Muscle of arm (tissue), 1 donor: ENCODE measurements at regions not wholly inside any gene's neighbourhood (a gene's known extent, or its start where the extent isn't known, plus 50 kb on each side); places are given as distances from the start of the nearest gene placed in this dataset.

Source experiments
- DNase-seq: peaks from one replicate; pipeline ENCODE4 v3.0.0-alpha.2; 2013

DNA sequence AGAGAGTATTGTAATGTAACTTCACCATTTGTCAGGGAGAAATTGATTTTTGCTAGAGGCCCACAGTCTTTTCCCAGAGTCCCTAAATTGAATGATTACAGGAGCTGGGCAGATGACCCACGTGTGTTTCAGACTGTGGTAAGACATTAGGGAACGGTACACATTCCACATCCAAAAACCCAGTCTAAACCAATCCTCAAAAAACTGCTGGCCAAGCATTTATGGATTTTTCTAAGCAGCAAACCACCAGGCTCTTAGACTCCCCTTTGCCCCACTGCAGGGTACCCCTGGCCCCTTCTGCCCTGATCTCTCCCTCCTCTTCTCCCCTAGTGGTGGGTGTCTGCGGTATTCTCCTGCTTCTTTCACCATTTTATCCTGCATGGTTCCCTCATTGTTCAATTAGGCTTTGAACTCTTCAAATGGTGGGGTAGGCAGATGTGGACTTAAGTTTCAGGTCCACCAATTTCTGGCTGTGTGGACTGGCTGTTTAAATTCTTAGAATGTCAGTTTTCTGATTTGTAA, 135.5 kb upstream of the SORCS3 start:
- DNase-seq, result no peak

- DNase-seq, result peak; percentile 2
Observed at GRCh38 chr10:104509981-104510380, 131.1 kb upstream of the SORCS3 start.

DNA sequence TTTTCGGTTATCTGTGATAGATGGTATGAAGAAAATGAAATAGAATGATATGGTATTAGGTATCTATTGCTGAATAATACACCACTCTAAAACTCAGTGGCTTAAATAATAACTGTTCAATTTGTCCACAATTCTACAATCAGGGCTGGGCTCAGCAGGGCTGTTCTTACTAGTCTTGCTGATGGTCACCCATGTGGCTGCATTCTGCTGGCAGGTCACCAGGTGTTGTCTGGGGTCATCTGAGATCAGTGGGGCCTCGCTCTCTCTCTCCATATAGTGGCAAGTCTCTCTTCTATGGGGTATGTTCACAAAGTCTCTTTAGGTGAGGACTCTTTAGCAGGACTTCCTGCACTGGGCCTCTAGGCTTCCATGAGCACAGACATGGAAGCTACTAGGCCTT, 130.4 kb upstream of the SORCS3 start:
- no peak for DNase-seq

- no peak for DNase-seq
Observed at GRCh38 chr10:104512800-104513199, 128.3 kb upstream of the SORCS3 start.

DNA sequence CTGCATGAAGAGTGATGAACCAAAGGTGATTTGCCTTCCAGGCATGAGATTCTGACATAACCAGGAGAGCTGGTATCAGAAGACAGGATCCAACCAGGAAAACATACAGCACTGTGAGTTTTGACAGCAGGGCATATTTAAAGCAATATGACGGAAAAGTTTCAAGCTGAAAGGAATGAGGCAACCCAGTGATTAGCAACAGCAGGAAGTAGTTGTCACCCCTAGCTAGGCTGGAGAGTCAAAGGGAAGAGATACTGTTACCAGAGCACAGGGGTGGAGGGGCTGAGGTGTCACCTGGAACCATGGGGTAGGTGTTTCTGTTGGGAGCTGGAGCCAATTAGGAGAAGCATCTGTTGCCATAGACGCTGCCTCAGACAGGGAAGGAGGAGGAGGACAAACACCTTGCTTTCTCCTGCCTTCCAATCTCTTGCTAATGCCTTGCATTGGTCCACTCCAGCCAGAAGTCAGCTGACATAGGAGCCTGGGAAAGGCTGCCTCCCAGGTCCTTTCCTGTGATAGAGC, 125.4 kb upstream of the SORCS3 start:
- DNase-seq, result no peak

DNA sequence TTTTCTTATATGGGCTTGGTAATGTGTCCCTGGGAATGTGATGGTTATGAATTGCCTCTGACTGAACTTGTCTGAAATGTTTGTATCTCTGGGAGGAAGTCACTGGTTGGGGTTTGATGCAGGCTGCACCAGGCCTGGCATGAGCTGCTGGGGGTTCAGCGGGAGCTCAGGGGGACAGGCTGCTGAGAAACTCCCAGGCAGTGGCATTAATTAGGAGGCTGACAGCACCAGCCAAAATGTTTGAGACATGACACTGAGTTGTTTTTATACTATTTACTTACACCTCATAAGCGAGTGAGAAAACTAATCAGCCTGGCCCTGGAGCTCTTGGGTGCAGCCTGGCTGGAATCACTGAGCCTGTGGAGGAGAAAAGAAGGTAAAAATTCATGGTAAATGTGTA, 124.1 kb upstream of the SORCS3 start:
- no peak for DNase-seq

DNA sequence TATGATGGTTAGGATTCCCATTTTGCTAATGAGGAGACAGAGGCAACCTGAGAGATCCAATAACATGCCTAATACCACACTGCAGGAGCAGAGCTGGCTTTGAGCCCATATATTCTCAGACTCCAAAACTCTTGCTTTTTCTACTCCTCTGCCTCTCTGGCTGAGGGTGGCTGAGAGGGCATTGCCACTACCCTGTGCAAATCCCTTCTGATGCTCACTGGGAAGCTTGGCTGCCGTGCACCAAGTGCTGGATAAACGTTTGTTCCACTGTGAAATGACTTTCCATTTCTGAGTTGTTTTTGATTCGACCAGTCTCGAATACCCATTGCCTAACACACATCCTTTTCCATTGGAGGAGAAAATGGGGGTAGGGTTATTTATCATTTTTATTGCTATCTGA, 123.1 kb upstream of the SORCS3 start:
- no peak for DNase-seq

- DNase-seq, result no peak
Observed at GRCh38 chr10:104518891-104519290, 122.2 kb upstream of the SORCS3 start.

GRCh38 chr10:104520653-104521052, 120.4 kb upstream of the SORCS3 start:
- no peak for DNase-seq

- no peak for DNase-seq
Observed at GRCh38 chr10:104521901-104522694, 119.0 kb upstream of the SORCS3 start.

DNA sequence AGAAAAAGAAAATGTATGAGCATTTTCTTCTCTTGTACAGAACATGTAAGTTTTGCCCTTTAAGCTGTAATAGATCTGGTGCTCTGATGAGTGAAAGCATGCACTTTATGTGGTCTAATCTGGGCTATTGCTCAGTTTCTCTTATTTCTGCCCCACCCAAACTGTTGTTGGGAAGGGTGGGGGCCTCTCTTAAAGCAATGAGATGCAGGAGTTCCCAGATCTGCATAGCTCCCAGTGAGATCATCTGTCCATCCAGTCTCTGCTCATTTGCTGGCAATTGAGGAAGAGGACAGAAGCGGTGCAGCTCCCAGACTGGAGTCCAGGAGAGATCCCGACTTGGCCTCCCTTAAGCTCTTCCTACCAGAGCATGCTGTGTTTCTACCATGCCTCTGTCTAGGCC, 114.9 kb upstream of the SORCS3 start:
- no peak for DNase-seq

- DNase-seq, result no peak
Observed at GRCh38 chr10:104527013-104527412, 114.1 kb upstream of the SORCS3 start.

DNA sequence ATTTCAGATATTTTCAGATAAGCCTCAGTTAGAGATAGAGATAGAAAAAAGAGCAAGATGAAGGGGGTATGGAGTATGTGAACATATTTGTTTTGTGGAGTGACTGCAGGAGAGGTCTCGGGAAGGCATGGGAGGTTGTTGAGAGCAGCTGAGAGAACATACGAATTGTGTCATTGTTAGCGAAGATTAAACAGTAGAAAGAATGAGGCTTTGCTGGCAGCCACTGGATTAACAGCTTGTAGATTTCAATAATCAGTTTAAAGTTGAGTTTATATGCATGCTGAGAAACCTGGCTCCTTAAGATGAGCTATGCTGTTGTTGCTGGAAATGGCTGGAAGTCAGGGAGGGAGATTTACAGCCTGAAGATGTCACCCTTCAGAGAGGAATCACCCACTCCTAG, 100.9 kb upstream of the SORCS3 start:
- DNase-seq, result no peak

- no peak for DNase-seq
Observed at GRCh38 chr10:104541820-104542219, 99.3 kb upstream of the SORCS3 start.

DNA sequence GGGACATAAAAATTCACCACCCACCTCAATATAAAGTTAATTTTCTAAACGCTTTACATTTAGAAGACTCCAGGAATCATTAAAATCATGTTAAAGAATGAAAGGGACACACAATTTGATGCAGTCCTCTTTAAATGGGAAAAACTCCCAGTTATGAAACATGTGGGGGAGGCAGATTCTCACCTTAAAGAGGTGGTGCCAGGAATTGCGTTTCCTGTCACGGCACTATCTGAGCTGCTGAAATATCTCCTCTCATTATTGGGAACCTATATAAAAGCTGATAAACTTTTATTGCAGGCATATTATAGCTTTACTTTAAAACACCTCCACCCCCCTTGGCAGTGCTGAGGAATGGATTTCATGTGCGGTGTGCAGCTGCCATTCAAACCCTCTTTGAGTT, 94.8 kb upstream of the SORCS3 start:
- no peak for DNase-seq

DNA sequence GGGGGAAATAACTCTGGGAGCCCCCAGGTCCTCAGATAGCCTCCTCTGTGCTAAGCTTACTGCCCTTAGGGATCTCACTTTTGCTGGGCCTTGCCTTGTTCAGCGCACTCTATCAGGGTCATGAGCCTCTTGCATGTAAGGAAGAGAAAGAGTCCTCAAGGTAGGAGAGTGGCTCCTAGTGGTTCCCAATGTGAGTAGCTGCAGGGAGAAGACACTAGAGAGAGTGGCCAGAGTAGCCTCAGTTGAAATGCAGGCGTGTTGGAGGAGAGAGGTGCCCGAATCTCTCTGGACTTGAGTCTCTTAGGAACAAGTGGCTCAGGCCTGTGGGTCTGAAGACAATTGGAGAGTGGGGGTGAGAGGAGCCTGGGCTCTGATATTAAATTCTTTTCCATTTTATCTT, 94.3 kb upstream of the SORCS3 start:
- DNase-seq, result no peak

DNA sequence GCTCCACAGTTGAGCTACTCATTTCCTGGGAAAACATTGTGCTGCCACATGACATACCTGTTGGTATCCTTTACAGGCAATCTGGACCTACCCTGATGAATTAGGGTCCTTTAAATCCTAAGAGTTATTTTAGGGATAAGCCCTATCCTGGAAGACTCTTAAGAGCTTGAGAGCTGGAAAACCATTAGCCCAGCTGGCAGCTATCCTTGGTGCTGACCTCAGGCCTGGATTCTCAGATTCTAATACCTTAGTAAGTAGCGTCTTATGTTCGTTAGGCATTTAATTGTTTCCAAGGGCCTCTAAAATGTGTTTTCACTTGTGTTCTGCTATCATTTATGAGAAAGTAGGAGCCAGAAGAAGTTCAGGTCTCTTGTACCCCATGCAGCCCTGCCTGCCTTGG, 93.0 kb upstream of the SORCS3 start:
- DNase-seq, result peak; percentile 6

GRCh38 chr10:104556831-104557230, 84.3 kb upstream of the SORCS3 start:
- no peak for DNase-seq

DNA sequence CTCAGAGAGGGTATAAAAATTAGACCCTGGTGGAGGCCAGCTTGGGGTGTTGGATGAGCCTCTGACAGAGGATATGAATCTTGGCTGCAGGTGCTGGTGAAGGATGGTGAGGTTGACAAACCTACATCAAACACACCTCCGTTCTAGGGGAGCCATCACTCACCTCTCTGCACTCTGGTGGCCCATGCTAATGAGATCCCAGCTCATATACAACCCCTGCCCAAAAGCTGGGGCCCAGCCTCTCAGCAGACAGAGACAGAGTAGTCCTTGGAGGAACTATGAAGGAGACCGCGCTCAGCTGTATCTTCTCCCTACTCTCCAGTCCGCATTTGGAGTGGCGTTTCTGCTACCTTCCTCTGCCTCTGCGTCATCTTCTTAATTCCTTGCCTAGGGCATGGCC, 83.1 kb upstream of the SORCS3 start:
- DNase-seq, result no peak

DNA sequence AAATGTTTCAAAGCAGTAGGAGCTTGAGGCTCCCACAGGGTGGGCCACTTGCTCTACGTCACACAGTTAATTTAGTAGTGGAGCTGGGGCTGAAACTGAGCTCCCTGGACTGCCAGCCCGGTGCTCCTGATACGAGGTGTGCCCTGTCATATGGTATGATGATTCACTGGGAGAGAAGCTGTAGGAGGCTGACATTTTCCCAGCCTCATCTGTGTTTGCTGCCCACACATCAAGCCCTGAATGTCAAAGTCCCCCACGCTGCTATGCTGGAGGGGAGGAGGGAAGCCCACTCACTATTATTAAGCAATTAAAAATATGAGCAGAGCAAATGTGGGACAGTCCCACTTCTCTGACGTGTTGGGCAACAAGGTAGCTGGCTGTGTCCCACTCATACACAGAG, 81.2 kb upstream of the SORCS3 start:
- DNase-seq, result no peak

DNA sequence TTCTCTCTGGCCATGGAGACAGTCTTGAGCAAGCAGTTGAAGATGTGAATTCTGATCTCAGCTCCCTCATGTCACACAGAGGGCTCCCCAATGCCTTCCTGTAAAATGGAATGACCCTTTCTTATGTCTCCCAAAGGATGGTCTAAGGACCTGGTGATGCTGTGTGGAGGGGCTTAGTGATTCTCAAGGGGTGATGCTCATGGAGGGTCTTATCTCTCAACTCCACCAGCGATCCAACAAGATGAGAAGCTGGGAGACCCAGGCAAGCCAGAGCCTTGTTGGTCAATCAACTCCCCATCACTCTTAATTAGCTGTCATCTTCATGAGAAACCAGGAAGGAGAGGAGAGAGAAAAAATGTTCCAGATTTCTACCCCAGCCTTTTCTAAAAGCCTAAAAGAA, 78.0 kb upstream of the SORCS3 start:
- DNase-seq, result no peak

DNA sequence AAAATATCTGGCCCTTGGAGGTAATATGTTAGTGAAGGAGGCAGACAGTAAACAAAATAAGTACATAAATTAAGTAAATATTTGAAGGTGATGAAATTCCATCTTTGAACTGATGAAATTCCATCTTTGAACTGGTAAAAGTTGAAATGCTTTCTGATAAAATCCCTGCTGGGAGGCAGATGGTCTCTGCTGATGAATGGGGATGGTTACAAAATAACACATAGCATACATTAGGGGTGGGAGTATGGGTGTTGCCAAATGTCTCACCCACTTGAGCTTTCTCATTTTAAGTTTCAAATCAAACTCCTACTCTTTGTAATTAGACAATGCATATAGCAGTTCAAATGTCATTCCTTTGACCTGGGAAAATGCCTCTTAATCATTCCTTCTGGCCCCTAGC, 77.5 kb upstream of the SORCS3 start:
- no peak for DNase-seq

DNA sequence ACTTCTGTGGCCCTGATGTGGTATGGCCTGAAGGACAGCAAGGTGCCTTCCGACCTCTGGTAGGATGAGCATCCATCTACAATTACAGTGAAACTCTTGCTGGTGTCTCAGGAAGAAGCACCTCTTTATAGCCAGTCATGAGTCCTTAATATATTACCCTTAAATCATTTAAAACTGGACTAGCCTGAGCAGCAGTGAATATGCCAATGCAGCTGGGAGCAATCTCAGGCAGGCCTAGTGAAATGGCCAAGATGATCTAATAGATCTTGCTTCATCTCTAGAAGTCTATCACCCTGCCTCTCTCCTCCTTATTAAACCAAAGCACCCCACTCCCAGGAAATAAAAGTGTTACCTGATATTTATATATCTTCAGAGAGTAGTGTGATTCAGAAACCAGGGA, 66.7 kb upstream of the SORCS3 start:
- no peak for DNase-seq

DNA sequence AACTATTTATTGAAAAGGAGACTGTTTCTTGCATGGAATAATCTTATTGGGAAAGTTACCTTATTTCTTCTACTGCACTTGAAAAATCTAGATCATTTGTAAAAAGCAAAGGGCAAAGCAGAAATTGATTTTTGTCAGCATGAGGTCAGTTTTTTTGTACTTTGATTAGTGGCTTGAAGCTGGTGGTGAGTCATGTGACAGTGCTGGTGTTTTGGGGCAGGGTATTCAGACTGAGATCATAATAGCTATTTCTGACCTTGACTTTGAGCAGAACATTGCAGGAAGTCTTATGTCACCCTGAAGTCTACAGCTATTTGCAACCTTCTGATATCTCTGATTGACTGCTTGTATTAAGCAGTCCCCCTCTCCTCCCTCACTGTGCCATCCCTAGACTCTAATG, 66.3 kb upstream of the SORCS3 start:
- no peak for DNase-seq
